MM.1S (cell line): ENCODE measurements at regions not wholly inside any gene's neighbourhood (a gene's known extent, or its start where the extent isn't known, plus 50 kb on each side); places are given as distances from the start of the nearest gene placed in this dataset.
"Not testable (repeated sequence)": the region's sequence is repeated elsewhere in the genome, so short reads cannot be mapped to it uniquely, and the experiment has no call there.

Experiments
- EZH2 ChIP-seq: fragments of 300-600 bp; sonication (generic); optimal IDR thresholded peaks from 2 replicates; pipeline ENCODE3; 2017; ENCODE audit warnings: low read depth, mild to moderate bottlenecking, antibody characterized with exemption, low read length, mixed read lengths
- EZH2phosphoT487 ChIP-seq: fragments of 300-600 bp; sonication (generic); IDR thresholded peaks from 2 replicates; pipeline ENCODE4 v1.6.1; 2018; ENCODE audit warnings: antibody characterized with exemption, low read length
- TF ChIP-seq, protein P1 (sequence below): fragments of 300-600 bp; sonication (generic); IDR thresholded peaks from 2 replicates; pipeline ENCODE4 v1.5.1; 2016; ENCODE audit warnings: antibody characterized with exemption, low read length, mixed read lengths

GRCh38 chr2:35440308-35440707, 915.3 kb upstream of the CRIM1 start:
- TF ChIP-seq, protein P1, sequence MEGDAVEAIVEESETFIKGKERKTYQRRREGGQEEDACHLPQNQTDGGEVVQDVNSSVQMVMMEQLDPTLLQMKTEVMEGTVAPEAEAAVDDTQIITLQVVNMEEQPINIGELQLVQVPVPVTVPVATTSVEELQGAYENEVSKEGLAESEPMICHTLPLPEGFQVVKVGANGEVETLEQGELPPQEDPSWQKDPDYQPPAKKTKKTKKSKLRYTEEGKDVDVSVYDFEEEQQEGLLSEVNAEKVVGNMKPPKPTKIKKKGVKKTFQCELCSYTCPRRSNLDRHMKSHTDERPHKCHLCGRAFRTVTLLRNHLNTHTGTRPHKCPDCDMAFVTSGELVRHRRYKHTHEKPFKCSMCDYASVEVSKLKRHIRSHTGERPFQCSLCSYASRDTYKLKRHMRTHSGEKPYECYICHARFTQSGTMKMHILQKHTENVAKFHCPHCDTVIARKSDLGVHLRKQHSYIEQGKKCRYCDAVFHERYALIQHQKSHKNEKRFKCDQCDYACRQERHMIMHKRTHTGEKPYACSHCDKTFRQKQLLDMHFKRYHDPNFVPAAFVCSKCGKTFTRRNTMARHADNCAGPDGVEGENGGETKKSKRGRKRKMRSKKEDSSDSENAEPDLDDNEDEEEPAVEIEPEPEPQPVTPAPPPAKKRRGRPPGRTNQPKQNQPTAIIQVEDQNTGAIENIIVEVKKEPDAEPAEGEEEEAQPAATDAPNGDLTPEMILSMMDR = not testable (repeated sequence)
- TF ChIP-seq EZH2, EZH2phosphoT487: not testable (repeated sequence)
